ENCODE measurements at regions not wholly inside any gene's neighbourhood (a gene's known extent, or its start where the extent isn't known, plus 50 kb on each side); places are given as distances from the start of the nearest gene placed in this dataset.

DNA sequence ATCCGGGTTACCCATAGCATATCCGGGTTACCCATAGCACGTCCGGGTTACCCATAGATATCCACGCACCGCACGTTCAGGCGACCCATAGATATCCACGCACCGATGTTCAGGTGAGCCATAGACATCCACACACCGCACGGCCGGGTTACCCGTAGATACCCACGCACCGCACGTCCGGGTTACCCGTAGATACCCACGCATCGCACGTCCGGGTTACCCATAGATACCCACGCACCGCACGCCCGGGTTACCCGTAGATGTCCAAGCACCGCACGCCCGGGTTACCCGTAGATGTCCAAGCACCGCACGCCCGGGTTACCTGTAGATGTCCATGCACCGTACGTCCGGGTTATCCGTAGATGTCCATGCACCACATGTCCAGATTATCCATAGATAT is 60.3 kb upstream of the SYT1 start:
- CTCF ChIA-PET: no interaction called here
- POLR2A ChIA-PET: no interaction called here
- no peak for DNase-seq (ENCODE audit: extremely low spot score)
- TF ChIP-seq L3MBTL2 (conservative IDR thresholded peaks at IDR 0.05) (no peak), TARDBP (IDR thresholded peaks at IDR 0.05) (no peak), ELF4 (IDR thresholded peaks at IDR 0.05) (no peak), HDGF (IDR thresholded peaks at IDR 0.05; ENCODE audit: borderline replicate concordance) (no peak), FOXM1 (IDR thresholded peaks at IDR 0.05; ENCODE audit: borderline replicate concordance) (no peak), BHLHE40 (IDR thresholded peaks at IDR 0.05; ENCODE audit: borderline replicate concordance) (no peak), SUZ12 (IDR thresholded peaks at IDR 0.05) (no peak), LEF1 (IDR thresholded peaks at IDR 0.05; ENCODE audit: borderline replicate concordance) (no peak), FOXA1 (IDR thresholded peaks at IDR 0.05) (no peak), CTBP1 (IDR thresholded peaks at IDR 0.05; ENCODE audit: borderline replicate concordance) (no peak), ARNT (IDR thresholded peaks at IDR 0.05) (no peak), FOXK2 (IDR thresholded peaks at IDR 0.05) (no peak), ZNF384 (IDR thresholded peaks at IDR 0.05) (no peak)
- TF ChIP-seq, protein P1, sequence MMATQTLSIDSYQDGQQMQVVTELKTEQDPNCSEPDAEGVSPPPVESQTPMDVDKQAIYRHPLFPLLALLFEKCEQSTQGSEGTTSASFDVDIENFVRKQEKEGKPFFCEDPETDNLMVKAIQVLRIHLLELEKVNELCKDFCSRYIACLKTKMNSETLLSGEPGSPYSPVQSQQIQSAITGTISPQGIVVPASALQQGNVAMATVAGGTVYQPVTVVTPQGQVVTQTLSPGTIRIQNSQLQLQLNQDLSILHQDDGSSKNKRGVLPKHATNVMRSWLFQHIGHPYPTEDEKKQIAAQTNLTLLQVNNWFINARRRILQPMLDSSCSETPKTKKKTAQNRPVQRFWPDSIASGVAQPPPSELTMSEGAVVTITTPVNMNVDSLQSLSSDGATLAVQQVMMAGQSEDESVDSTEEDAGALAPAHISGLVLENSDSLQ (IDR thresholded peaks at IDR 0.05): no peak

Data from HEK293T (cell line).